ENCODE measurements at regions not wholly inside any gene's neighbourhood (a gene's known extent, or its start where the extent isn't known, plus 50 kb on each side); places are given as distances from the start of the nearest gene placed in this dataset.

DNA sequence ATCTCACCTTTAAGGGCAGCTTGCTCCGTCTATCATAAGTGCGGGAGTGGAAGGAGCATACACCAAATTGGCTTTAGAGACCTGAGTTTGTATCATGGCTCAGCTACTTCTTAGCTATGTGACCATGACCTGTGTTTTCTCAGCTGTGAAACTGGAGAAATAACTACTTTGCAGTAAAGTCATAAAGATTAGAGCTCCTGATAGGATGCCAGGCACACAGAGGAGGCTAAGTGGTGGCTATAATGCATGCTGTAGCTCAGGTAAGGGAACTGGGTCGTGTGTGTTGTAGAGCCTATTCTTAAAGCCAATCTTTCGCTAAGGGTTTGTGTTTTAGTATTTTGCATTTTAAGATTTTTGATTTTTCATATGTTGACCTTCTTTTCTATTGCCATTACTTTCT, 451.5 kb upstream of the MAN1A1 start:
- Histone ChIP-seq H3K9me3 (ENCODE audit: low read depth) (no peaks in the 10 kb centered on the region), H3K4me3 (no peak overlapping the region), H3K36me3 (no peaks in the 10 kb centered on the region), H3K27ac (no peak overlapping the region), H3K4me1 (ENCODE audit: low read depth) (peaks cover 20% of the 10 kb centered on the region), H3K27me3 (no peaks in the 10 kb centered on the region)
- TF ChIP-seq, protein P1, sequence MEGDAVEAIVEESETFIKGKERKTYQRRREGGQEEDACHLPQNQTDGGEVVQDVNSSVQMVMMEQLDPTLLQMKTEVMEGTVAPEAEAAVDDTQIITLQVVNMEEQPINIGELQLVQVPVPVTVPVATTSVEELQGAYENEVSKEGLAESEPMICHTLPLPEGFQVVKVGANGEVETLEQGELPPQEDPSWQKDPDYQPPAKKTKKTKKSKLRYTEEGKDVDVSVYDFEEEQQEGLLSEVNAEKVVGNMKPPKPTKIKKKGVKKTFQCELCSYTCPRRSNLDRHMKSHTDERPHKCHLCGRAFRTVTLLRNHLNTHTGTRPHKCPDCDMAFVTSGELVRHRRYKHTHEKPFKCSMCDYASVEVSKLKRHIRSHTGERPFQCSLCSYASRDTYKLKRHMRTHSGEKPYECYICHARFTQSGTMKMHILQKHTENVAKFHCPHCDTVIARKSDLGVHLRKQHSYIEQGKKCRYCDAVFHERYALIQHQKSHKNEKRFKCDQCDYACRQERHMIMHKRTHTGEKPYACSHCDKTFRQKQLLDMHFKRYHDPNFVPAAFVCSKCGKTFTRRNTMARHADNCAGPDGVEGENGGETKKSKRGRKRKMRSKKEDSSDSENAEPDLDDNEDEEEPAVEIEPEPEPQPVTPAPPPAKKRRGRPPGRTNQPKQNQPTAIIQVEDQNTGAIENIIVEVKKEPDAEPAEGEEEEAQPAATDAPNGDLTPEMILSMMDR (IDR thresholded peaks at IDR 0.05; ENCODE audit: low read depth, low read length): no peak
- DNase-seq (ENCODE audit: low read depth in 1 of 2, low spot score in 1 of 2): no peak

DNA sequence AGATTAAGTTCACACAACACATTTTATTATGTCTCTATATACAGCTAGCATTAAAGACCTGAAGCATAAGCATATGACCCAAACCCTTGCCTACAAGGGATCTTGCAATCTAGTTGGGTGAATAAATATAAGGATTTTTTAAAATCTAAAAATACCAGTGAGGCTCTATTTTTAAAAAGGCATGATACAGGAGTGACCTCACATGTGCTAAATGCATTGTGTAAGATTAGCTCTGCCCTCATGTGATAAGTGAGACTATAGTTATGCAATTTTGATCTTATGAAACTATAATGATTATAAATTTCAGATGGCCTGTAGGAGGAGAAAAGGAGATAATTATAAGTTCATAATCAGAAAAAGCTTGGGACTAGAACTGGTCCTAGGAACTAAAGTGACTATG, 451.0 kb upstream of the MAN1A1 start:
- H3K4me3 ChIP-seq: no peak overlapping the region
- DNase-seq (ENCODE audit: low read depth in 1 of 2, low spot score in 1 of 2): peak in 1 of 2 donors; percentile 2

DNA sequence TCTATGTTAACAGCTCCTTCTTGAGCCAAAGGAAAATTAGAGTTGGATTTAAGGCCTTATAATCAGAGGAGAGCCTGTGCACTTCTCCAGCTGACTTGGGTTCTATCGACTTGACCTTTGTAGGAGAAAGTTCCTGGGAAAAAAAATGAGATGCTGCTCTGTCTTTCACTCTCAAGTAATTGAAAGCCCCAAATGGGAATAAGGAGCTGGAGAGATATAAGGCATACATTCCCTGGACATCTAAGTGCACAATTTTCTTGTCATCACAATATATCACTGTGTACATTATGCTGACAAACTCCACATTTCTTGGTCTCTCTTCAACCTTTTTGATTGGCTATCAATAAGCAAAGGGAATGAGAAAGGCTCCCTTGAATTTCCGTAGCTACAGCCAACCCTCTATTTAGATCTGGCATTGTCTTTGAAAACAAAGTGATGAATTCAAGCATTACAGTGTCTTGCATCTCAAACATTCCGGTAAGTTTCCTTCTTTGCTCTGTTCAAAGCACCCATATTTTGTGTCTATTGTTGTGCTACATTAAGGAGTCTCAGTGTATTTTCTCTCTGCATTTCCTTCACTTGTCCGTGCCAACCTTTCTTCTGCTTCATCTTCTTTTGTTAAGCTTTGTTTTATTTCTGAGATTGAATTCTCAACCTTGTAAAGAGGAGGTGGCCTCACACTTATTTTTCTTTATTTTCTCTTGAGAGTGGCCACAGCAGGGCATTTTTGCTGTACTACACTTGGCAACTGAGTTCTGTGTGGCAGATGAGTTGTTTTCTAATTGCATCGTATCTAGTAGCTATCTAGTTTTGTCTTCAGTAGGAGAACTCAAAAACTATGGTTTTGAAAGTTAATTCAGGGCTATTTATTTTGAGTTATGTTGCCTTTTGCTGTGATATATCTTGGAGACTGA, 450.3 kb upstream of the MAN1A1 start:
- H3K36me3 ChIP-seq: no peaks in the 10 kb centered on the region
- TF ChIP-seq, protein P1 (IDR thresholded peaks at IDR 0.05; ENCODE audit: low read depth, low read length): no peak
- DNase-seq (ENCODE audit: low read depth in 1 of 2, low spot score in 1 of 2): peak in 1 of 2 donors; percentile 4

More for the DNA sequence above, 451.0 kb upstream of the MAN1A1 start:
- Histone ChIP-seq H3K27me3 (no peaks in the 10 kb centered on the region), H3K27ac (no peak overlapping the region), H3K36me3 (no peaks in the 10 kb centered on the region), H3K4me1 (ENCODE audit: low read depth) (peaks cover 20% of the 10 kb centered on the region), H3K9me3 (ENCODE audit: low read depth) (no peaks in the 10 kb centered on the region)
- TF ChIP-seq, protein P1 (IDR thresholded peaks at IDR 0.05; ENCODE audit: low read depth, low read length): no peak

DNA sequence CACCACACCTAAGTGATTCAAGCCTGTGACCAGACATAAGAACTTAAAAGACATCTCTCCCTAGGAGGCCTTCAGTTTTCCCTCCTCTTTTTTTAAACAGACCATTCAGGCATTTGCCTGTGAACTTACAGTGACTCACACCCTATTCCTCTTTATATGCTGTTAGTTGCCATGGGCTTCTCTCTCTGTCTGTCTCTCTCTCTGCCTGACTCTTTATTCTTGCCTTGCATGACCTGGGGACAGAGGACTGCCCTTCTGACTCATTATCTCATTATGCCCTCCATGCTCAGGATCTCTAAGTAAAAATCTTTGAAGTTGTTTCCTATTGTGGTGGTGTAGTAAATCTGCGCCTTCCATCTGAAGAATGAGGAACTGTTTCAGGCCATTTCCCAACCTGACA, 442.2 kb upstream of the MAN1A1 start:
- Histone ChIP-seq H3K9me3 (ENCODE audit: low read depth) (no peaks in the 10 kb centered on the region), H3K27ac (no peak overlapping the region), H3K27me3 (no peaks in the 10 kb centered on the region), H3K4me1 (ENCODE audit: low read depth) (no peaks in the 10 kb centered on the region), H3K4me3 (no peak overlapping the region), H3K36me3 (no peaks in the 10 kb centered on the region)
- TF ChIP-seq, protein P1 (IDR thresholded peaks at IDR 0.05; ENCODE audit: low read depth, low read length): no peak
- no peak for DNase-seq (ENCODE audit: low read depth in 1 of 2, low spot score in 1 of 2)

More for the DNA sequence above, 450.3 kb upstream of the MAN1A1 start:
- Histone ChIP-seq H3K4me1 (ENCODE audit: low read depth) (peaks cover 20% of the 10 kb centered on the region), H3K27ac (peak overlapping the region; percentile 49), H3K27me3 (no peaks in the 10 kb centered on the region), H3K4me3 (no peak overlapping the region), H3K9me3 (ENCODE audit: low read depth) (no peaks in the 10 kb centered on the region)

DNA sequence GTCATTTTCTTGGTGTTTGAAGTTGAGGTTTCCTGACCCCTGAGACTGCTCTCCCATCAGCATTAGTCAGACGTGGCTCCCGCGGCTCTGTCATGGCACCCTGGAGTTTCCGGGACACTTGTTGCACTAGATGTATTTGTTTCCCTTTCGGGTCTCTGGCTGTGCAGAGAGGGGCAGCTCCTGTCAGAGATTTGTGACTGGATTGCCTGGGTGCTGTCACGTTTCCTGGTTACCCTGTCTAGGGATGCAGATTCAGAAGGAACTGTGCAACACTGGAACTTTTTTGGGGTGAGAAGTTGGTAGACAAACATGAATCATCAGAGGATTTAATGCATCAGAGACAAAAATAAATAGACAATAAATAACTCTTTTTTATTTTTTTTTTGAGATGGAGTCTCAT, 431.8 kb upstream of the MAN1A1 start:
- Histone ChIP-seq H3K27ac (no peak overlapping the region), H3K36me3 (no peaks in the 10 kb centered on the region), H3K27me3 (no peaks in the 10 kb centered on the region), H3K9me3 (ENCODE audit: low read depth) (no peaks in the 10 kb centered on the region), H3K4me3 (no peak overlapping the region), H3K4me1 (ENCODE audit: low read depth) (no peaks in the 10 kb centered on the region)
- DNase-seq (ENCODE audit: low read depth in 1 of 2, low spot score in 1 of 2): no peak
- TF ChIP-seq, protein P1 (IDR thresholded peaks at IDR 0.05; ENCODE audit: low read depth, low read length): no peak

All from cardiac muscle cell (in vitro differentiated cells and primary cell).